ENCODE measurements at regions not wholly inside any gene's neighbourhood (a gene's known extent, or its start where the extent isn't known, plus 50 kb on each side); places are given as distances from the start of the nearest gene placed in this dataset.
A peak's percentile ranks its signal among the peaks of the same experiment; 100 is the strongest.

GRCh38 chr6:19037607-19038006 lies 650.5 kb downstream of the RNF144B start:
- no peak for DNase-seq

GRCh38 chr6:19039287-19039686 lies 652.1 kb downstream of the RNF144B start:
- DNase-seq = no peak

- DNase-seq = no peak
Measured at GRCh38 chr6:19041906-19042305, 654.8 kb downstream of the RNF144B start.

GRCh38 chr6:19042420-19042819 lies 655.3 kb downstream of the RNF144B start:
- DNase-seq = no peak

GRCh38 chr6:19050765-19051164 lies 663.6 kb downstream of the RNF144B start:
- no peak for DNase-seq

- no peak for DNase-seq
Measured at GRCh38 chr6:19052219-19052618, 665.1 kb downstream of the RNF144B start.

GRCh38 chr6:19059102-19059501 lies 672.0 kb downstream of the RNF144B start:
- DNase-seq = no peak

- DNase-seq = no peak
Measured at GRCh38 chr6:19067165-19067564, 680.0 kb downstream of the RNF144B start.

- peak; percentile 47 for DNase-seq
Measured at GRCh38 chr6:19070520-19070919, 683.4 kb downstream of the RNF144B start.

GRCh38 chr6:19083801-19084200 lies 696.7 kb downstream of the RNF144B start:
- DNase-seq = no peak

- no peak for DNase-seq
Measured at GRCh38 chr6:19086480-19086879, 699.3 kb downstream of the RNF144B start.

GRCh38 chr6:19087296-19087695 lies 700.1 kb downstream of the RNF144B start:
- DNase-seq = no peak

- DNase-seq = no peak
Measured at GRCh38 chr6:19087897-19088296, 700.7 kb downstream of the RNF144B start.

GRCh38 chr6:19100752-19101151 lies 713.6 kb downstream of the RNF144B start:
- DNase-seq = no peak

GRCh38 chr6:19102936-19103335 lies 715.8 kb downstream of the RNF144B start:
- no peak for DNase-seq

- DNase-seq = no peak
Measured at GRCh38 chr6:19107468-19107867, 720.3 kb downstream of the RNF144B start.

GRCh38 chr6:19121521-19121920 lies 715.6 kb upstream of the ID4 start:
- DNase-seq = no peak

- DNase-seq = no peak
Measured at GRCh38 chr6:19127081-19127480, 710.1 kb upstream of the ID4 start.

GRCh38 chr6:19128701-19129100 lies 708.5 kb upstream of the ID4 start:
- no peak for DNase-seq

GRCh38 chr6:19135706-19136105 lies 701.5 kb upstream of the ID4 start:
- no peak for DNase-seq

GRCh38 chr6:19137505-19137904 lies 699.7 kb upstream of the ID4 start:
- DNase-seq = no peak

GRCh38 chr6:19142275-19142674 lies 694.9 kb upstream of the ID4 start:
- no peak for DNase-seq

- no peak for DNase-seq
Measured at GRCh38 chr6:19150307-19150706, 686.9 kb upstream of the ID4 start.

GRCh38 chr6:19153270-19153980 lies 683.7 kb upstream of the ID4 start:
- no peak for DNase-seq

GRCh38 chr6:19153981-19154295 lies 683.2 kb upstream of the ID4 start:
- DNase-seq = no peak

Data from renal pelvis (tissue), 1 donor.